ENCODE measurements at regions not wholly inside any gene's neighbourhood (a gene's known extent, or its start where the extent isn't known, plus 50 kb on each side); places are given as distances from the start of the nearest gene placed in this dataset.

DNA sequence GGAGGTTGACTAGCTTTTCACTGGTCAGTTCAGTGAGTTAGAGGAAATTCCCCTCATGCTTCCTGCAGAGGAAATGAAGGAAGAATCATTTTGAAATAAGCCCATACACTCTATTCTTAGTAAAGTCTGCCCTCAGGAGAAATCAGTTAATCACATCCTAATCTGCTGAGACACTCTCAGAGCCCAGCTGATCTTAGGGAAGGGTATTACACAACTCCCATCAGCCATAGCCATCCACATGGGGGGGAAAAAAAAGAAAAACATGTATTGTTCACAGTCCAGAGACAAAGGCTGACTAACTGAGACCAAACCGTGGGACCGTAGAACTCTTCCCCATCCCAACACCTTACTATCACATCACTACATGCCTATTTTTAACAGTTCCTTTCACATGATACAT is 722.3 kb downstream of the CDH8 start:
- DNase-seq = no peak

DNA sequence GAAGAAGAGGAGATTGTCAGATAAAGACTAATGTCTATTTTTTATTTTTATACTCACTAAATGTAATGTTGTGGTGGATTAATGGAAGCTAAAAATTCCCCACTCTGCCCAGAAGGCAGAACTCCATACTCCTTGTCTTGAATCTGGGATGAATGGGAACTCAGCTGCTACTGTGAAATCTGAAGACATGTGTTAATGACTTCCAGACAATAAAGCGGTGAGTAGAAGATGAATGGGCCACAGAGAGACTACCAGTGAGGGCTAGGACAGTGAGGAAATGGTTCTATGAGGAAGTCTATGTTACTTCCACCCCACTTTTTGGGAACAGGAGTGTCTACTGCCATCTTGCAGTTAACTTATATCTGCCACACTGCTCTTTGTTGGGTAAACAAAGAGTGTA is 726.9 kb downstream of the CDH8 start:
- no peak for DNase-seq

DNA sequence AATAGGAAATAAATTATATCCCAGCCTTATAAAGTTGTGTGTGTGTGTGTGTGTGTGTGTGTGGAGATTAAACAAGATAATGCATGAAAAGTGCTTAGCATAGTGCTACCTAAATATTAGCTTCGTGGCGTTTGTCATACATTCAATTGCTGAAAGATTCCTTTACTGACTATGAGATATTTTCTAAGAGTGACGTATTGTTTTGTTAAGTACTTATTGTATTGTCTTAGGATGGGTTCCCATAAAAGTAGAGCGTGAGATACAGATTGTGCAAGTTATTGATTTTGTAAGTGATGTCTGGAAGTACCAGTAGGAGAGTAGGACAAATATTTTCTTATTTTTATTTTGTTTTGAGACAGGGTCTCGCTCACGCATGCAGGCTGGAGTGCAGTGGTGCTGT is 730.0 kb downstream of the CDH8 start:
- no peak for DNase-seq

DNA sequence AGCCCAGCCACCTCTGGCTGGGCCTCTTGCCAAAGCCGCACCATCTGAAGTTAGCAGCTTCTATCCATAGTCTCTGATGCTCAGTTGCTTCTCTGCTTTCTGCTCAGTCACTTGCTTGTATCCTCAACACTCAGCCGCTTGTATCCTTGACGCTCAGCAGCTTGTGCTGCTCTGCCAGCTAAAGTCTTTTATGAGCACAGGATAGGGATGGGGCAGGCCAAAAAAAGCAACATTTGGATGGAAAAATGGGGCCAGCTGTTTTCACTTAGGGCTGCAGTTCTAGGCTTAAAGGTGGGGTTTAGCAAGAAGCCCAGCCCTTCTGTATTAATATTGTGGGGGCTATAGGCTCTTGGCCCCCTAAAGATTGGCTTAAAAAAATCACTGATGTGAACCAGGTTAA is 739.4 kb downstream of the CDH8 start:
- DNase-seq = no peak

DNA sequence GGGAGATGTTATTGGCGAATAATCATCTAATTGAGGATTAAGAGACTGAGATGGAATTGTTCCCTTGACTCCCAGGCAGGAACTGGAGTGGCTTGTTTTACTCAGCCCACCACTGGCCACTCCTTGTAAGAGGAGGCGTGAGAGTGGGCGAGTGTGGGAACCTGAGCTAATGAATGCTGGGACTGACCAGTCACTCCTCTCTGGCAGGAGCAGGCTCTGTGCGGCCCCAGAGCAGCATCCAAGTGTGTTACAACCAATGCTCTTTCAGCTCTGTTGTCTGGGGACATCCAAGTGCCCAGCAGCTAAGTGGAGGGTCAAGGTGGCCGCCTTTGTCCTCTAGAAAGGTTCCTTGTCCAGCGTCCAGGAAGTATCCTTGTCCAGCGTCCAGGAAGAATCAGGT is 739.9 kb downstream of the CDH8 start:
- DNase-seq = no peak

DNA sequence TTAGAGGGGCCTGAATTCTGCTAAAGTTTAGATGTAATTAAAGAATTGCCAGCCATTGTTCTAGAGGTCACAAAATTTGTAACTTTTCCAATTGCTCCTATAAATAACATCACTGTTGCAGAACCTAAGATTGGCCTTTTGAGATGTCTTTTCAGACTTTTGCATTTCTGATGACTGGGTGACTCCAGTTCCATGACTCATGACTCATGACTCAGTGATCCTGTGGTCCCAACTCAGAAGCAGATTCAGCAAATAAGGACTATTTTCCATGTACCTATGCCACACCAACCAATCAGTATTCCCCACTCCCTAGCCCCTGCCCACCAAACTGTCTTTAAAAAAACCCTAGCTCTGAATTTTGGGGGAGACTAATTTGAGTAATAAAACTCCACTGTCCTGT is 740.9 kb downstream of the CDH8 start:
- DNase-seq = no peak

DNA sequence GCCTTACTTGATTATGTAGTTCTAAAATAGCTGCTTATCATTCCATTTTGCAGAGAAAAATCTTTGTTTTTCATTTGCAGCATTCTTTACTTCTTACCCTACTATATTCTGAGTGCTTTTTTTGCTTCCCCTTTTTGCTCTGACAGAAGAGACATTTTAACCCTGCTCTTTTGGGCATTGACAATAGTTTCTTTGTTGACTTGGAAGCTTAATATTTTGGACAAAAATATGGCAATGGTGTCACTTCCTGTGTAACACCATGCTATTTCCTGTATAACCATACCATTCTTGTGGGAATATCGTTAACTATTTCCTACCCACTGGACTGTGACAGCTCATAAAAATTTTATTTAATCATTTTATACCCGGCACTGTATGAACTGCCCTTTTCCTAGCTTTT is 747.1 kb downstream of the CDH8 start:
- DNase-seq = no peak

DNA sequence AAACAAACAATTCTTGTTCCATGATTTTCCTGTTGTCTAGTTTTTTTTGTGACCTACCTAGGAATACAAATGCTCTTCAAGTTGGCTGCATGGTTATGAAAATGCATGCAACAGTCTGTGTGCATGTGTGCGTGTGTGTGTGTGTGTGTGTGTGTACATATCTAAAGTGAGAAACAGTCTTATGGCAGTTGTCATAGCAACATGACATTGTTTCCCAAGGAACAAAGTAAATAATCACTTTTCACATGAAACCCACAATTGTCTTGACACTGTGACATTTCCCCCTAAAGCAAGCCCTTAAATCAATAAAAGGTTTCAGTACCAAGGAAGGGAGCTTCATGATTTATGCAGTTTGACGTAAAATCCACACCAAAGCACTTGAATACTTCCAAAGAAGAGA is 758.4 kb downstream of the CDH8 start:
- no peak for DNase-seq

DNA sequence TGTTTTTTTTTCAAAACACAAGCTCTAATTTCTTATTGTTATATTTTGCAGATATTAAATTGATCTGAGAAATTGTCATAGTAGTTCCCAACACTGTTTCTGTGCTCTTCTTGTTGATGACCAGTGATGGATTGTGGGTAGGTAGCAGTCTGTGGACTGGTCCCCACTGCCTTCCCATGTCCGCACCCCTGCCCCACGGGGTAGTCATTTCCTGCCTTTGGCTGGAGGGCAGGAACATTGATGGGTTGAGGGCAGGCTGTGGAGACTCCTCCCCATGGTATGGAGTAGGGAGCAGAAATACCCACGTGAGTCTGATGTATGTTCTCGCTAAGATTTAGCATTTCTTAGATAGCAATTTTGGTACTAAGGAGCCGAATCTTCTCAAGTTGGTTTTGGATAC is 762.0 kb downstream of the CDH8 start:
- no peak for DNase-seq

DNA sequence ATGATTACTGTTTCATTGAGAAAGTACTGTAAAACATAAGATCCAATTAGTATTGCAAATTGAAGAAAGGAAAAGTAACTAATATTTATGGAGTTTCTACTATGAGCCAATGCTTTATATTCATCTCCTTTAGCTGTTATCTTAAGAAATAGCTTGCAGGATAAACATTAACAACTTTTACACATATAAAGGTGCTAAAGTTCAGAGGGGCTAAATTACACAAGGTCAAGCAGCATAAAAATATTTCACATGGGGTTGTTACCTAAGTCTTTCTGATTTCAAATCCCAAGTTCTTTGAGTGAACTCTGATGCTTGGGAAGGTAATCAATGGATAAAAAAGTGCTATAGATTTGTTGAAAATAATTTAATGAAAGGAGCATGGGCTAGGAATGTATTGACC is 765.5 kb downstream of the CDH8 start:
- DNase-seq = no peak

DNA sequence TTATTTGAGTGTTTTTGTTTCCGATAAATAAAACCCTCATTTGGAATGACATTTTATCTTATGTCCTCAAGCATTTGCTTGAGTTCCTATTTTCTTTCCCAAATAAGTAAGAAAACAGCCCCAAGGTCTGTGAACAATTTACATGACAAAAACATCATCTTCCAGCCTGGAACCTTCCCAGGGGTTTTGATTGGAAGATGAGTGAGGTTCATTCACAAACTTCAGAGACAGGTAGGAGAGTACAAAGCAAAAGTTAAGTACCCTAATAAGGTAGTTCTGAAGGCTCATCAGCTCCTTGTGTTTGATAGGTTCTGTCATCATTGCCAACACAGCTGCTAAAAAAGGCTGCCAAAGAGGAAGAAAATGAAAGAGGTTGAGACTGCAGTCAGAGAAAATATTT is 772.8 kb downstream of the CDH8 start:
- DNase-seq = no peak

DNA sequence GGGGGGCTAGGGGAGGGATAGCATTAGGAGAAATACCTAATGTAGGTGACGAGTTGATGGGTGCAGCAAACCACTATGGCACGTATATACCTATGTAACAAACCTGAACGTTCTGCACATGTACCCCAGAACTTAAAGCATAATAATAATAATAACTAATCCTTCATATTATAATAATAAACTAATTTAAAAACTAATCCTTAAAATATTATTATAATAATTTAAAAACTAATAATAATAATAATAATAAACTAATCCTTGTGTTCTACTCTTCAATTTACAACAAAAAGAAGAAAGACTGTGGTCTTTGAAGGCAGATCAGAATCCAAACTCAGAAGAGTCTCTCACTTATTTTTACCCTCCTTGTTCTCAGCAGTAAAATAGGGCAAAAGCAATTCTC is 774.9 kb downstream of the CDH8 start:
- DNase-seq = no peak

DNA sequence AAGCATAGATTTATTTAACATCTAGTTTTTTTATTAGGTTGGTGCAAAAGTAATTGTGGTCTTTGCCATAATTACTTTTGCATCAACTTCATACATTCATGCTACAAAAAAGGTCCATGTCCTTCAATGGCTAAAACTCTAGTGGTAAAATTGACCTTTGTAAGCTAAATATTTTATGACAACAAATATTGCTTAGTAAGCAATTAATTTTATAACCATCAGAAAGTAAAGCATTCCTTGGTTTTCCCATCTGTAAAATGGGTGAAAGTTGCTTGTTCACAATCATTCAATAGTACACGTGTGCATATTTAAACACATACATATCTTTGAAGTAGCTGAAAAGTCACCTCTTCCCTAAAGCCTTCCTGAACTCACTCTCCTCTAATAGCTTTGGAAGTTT is 789.6 kb downstream of the CDH8 start:
- DNase-seq = no peak

DNA sequence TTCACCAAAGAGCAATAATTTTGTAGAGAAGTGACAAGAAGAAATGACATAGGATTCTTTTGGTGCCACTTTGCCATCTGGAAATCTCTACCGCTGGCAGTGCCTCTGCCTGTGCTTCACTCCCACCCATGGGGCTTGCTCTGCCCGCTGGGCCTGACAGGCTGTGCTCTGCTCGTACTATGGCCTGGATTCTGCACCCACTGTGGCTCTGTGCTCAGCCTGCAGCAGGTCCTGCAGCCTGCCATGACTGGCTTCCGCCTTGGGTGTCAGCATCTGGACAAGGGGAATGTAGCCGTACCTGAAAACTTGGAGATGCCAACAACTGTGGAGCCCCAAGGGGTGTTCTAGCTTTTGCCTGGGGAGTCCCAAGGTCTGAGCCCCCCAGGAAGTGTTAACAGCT is 792.3 kb downstream of the CDH8 start:
- DNase-seq = no peak

DNA sequence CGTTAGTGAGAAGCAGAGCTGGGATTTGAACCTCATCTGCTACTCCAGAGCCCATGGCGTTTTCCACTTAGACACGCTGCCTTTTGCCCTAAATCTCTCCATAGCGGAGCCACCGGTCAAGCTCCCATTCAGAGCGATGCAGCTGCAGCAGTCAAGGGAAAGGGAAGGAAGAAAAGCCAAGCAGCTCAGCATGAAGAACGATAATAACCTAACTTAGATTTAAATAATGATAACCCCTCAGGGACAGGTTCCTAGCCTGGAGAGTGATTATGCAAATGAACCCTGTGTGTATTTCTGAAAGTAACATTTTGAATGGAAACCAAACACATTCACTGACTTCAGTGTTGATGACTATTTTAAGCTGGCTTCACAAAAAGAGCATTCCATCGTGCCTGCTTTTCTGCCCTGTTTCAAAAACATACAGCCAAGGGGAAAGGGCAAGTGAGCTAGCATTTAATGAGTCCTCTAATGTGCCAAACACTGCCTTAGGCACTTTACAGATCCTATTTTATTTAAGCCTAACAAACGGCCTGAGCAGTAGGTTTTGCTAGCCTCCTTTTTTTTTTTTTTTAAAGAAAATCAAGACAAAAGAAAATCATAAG is 798.3 kb downstream of the CDH8 start:
- no peak for DNase-seq

DNA sequence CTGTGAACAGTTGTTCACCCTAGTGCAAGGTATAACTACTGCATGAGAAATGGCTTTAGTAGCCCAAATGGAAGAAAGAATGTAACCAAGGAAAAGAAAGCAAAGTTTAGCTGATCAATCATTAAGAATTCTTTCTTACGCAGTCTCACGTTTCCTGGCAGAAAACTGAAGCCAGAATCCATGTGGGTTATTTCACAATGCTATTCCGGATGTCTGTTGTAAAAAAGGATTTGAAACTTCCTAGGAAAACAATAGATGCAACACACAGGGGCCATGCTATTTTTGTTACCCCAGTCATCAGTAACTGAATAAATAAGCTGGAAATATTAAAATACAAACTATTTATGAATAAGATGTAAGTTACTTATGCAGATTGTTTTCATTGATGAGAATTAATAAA is 802.5 kb downstream of the CDH8 start:
- DNase-seq = no peak

DNA sequence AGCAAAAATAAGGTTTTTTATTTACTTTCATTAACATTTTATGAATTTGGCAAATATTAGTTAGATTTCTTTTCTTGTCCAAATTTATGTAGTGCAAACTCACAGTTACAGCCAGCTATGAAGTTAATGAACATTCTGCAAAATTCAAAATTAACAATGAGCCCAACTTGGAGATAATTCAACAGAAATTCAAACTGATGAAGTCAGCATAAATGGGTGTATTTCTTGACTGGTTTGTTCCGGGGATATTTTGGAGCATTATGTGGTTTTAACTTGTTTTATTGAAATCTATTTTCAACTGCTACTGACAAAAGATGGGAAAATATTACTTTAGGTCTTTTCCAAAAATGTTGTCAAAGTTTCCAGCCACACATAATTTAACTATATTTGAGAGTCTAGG is 807.9 kb downstream of the CDH8 start:
- DNase-seq = no peak

DNA sequence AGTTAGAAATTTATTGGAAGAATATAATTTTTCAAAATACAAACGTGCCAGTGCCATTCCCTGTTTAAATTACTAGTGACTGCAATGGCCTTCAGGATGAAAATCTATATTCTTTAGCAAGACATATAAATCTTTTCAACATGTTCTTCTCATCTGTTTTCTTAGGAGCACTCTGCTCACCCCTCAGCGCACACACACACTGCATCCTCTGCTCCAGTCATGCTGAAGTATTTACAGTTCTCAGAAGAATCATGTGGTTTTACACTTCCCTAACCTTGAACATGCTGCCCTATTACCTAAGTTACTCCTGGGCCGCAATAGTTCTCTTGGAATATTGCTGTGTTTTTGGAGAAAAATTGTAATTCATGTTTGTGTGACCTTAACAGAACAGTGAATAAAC is 820.6 kb downstream of the CDH8 start:
- DNase-seq = no peak

DNA sequence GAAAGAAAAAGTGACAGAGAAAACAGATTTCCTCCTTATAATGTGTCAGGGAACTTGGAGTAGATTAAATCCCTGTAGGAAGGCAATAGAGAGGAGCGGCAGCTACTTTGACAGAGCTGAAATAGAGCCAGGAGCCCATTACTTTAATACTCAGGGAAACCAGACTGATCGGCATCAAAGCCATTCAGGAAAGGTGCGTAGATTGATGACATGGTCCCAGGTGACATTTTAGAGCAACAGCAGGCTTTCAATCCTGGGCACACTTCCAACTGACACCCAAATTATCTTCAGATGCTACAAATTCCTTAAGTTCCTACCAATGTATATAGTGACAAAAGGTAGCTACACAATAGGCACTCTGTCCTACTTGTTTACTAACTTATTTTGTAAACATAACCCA is 821.5 kb downstream of the CDH8 start:
- DNase-seq = no peak

DNA sequence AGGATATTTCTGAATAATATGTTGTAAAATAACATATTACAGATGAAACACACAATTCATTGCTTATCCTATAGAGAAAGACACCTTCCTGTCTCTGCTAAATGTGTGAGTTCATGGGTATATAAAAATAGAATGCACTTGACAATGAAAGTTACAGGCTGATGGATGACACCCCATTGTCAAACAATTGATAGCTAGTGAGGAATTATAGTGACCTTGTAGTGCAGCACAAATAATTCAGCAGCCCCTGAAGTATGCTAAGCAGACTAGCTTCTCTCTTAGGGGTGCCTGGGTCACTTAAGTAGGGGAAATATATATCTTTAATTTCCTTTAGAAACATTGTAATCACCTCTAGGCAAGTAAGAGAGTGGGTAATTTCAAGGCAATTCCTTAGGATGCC is 826.2 kb downstream of the CDH8 start:
- no peak for DNase-seq

DNA sequence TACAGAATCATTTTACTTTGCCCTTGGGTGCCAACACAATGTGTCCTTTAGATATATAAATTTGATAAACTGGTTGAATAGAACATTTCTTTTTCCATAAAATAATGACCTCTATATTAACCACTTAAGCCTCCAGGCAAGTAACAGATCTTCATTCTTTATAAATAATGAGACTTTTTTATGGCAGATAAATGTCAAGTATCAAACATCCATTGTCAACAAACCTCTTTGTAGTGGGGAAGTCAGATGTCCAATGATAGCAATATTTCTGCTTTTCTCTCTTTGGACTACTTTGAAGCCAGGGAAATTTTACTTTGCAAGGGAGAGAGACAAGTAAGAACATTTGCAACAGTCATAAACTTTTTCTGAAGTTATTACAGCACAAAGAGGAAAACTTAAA is 841.2 kb downstream of the CDH8 start:
- DNase-seq = no peak

DNA sequence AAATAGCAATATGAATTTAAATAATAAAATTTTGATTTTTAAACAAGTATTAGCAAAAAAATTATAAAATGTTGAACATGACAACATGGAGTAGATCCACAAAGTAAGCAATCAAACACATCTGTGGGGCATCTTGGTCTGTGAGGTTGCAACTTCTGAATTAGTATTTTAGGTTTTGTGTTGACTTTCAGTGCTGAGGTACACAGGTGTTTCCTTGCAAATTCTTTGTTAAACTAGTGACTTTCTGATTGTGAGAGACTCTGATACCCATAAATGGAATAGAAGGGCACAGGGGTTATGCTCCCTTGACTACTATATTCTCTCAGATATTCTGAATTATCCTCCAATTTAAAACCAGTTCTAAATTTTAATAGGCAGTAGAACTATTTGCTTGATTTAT is 841.7 kb downstream of the CDH8 start:
- no peak for DNase-seq

DNA sequence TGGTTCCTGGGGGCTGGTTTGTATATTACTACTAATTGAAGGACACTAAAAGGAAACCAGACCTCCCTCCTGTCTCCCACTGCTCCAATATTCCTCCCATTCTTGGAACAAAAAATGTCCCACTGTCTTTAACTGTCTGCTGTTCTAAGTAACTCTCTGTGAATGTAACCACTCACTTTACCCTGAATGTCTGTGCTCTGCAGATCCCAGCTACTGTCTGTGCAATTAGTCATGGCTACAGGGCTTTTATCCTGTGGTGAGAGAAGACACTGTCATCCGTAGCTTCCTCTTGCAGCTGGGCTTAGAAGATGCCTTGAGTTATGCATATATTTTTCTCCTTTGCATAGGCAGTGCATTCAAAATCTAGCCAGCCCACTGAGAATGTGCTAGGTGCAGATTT is 853.8 kb downstream of the CDH8 start:
- DNase-seq = peak; percentile 8

DNA sequence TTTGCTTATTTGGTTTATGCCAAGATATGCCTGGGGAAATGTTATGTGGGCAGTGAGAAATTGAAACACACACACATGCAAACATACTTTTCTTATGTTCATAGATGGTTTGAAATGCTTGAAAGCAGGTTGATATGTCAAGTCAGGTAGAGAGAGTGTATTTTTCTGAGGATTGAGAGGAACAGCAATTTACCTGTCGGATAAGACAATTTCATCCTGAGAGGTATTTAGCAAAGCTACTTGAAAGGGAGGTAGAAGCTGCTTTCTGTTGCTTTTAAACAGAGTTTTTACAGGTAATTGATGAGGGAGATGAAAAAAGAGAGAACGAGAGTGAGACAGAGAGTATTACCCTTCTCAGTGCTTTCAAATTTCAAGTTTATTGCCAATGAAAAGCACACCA is 854.3 kb downstream of the CDH8 start:
- no peak for DNase-seq

DNA sequence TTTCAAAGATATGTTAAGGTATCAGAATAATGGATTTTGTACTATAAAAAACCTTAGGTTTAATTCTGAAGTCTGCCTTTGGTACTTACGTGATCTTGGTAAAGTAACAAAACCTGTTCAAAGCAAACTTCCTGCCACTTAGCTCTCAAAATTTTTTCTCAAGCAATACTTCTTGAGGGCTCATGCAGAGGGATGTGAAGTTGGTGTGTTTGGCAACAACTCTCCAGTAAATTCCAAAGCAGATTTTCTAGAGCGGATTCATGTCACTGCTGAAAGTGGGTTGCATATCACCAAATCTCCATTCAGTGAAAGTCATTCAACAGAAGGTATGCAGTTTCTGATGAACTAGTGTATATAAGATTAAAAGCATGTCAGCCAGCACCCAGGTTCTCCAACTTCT is 856.7 kb downstream of the CDH8 start:
- no peak for DNase-seq

DNA sequence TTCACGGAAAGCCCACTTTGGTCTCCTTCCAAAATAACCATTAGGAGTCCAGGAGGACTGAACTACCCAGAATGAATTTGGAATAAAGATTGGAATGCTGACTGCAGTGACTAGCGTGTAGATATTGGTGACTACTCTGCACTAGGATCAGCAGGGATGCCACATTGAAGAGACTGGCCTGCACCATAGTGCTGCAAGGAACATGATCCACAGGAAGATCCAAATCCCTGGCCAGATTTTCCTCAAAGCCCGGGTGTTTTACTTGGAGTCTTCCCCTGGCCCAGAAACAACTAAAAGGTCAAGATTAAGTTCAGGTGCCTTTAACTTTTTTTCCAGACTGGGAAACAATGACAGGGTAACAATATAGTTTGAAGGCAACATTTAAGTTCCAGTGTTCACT is 870.4 kb downstream of the CDH8 start:
- DNase-seq = no peak
